ENCODE measurements at regions not wholly inside any gene's neighbourhood (a gene's known extent, or its start where the extent isn't known, plus 50 kb on each side); places are given as distances from the start of the nearest gene placed in this dataset.

GRCh38 chr3:193816028-193816395 lies 223.0 kb downstream of the OPA1 start:
- TF ChIP-seq CTCF (conservative IDR thresholded peaks at IDR 0.05 in 1 of 2, IDR thresholded peaks at IDR 0.05 in 1 of 2; ENCODE audit: extremely low read depth in 1 of 2, insufficient read depth in 1 of 2, low read depth in 1 of 2, low read length in 2 of 2) (no peak), EZH2 (IDR thresholded peaks at IDR 0.05; ENCODE audit: borderline replicate concordance, low read length) (no peak)
